HCT116 (cell line): ENCODE measurements at regions not wholly inside any gene's neighbourhood (a gene's known extent, or its start where the extent isn't known, plus 50 kb on each side); places are given as distances from the start of the nearest gene placed in this dataset.

Source experiments
- ATAC-seq: fragments of 200-7000 bp; cut with Tn5 transposase; 2 replicates; pipeline ENCODE4 v1.9.1; 2020; ENCODE audit warnings: mild to moderate bottlenecking, moderate library complexity
- BruUV-seq: library from RNA; stranded (reverse); fragments of 400-500 nt; replicated peaks from 2 replicates; lab custom pipeline; 2021; lab: Mats Ljungman, UMichigan
- CTCF ChIA-PET: fragments of 300-600 bp; sonication (Branson Sonifier 250); formaldehyde crosslinking; loops from one replicate; lab custom pipeline; 2021; ENCODE audit warnings: antibody characterized with exemption; lab: Charles Lee
- POLR2A ChIA-PET: fragments of 300-600, 350-600 bp; sonication (Branson Sonifier 250); formaldehyde crosslinking; loops from one replicate; lab custom pipeline; 2021; ENCODE audit warnings: antibody characterized with exemption; lab: Charles Lee
- RAD21 ChIA-PET, 2 experiments: fragments of 300-600 bp; sonication (Branson Sonifier 250); formaldehyde crosslinking; loops; one replicate each; lab custom pipeline; 2023; ENCODE audit warnings: low total read pairs in 2 of 2; ENCODE audit not compliant: uncharacterized antibody in 2 of 2, unreplicated experiment in 2 of 2, low non-redundant PET in 1 of 2; lab: Charles Lee
- DNase-seq: peaks from one replicate; pipeline ENCODE4 v3.0.0-alpha.2; 2010; ENCODE audit warnings: low read depth, low spot score
- H2AFZ ChIP-seq: fragments of 200-600 bp; shearing (Covaris generic), sonication (generic); 2 replicates; pipeline ENCODE4 v1.6.1; 2017; ENCODE audit warnings: low read depth, mixed run types, mixed read lengths, antibody characterized with exemption, low read length; ENCODE audit not compliant: poor library complexity, severe bottlenecking
- H3K27ac ChIP-seq: 2 replicates; pipeline ENCODE4 v1.5.1; 2012; ENCODE audit warnings: low read depth, low read length
- H3K27me3 ChIP-seq: fragments of 200-600 bp; sonication (generic); 2 replicates; pipeline ENCODE4 v1.6.1; 2016; ENCODE audit warnings: mixed run types, low read length, mixed read lengths; ENCODE audit not compliant: insufficient read depth
- H3K36me3 ChIP-seq, 2 experiments: fragments of 200-500 bp in 1 of 2; fragments of 200-600 bp in 1 of 2; sonication (Bioruptor generic) in 1 of 2; sonication (generic) in 1 of 2; 2 replicates each; pipeline versions ENCODE4 v1.5.1 to v1.6.1; 2014 to 2016; ENCODE audit warnings: low read length in 2 of 2, inconsistent platforms in 1 of 2, mixed read lengths in 1 of 2, mixed run types in 1 of 2; ENCODE audit not compliant: insufficient read depth in 2 of 2, control insufficient read depth in 1 of 2
- H3K4me1 ChIP-seq, 2 experiments: fragments of 200-600 bp in 1 of 2; sonication (generic) in 1 of 2; 2 replicates each; pipeline versions ENCODE4 v1.5.1 to v1.6.1; 2012 to 2017; ENCODE audit warnings: low read length in 2 of 2, inconsistent platforms in 1 of 2, mild to moderate bottlenecking in 1 of 2, mixed read lengths in 1 of 2, mixed run types in 1 of 2, moderate library complexity in 1 of 2; ENCODE audit not compliant: insufficient read depth in 2 of 2, control insufficient read depth in 1 of 2
- H3K4me2 ChIP-seq: fragments of 200-600 bp; sonication (generic); 2 replicates; pipeline ENCODE4 v1.6.1; 2017; ENCODE audit warnings: mixed run types, low read length, mixed read lengths
- H3K4me3 ChIP-seq, 2 experiments: fragments of 200-600 bp in 1 of 2; sonication (generic) in 1 of 2; replicated peaks in 1 of 2; 2 replicates each; pipeline ENCODE4 v1.5.1; 2011 to 2016; ENCODE audit warnings: low read length in 2 of 2, control low read depth in 1 of 2, low read depth in 1 of 2, mild to moderate bottlenecking in 1 of 2, mixed read lengths in 1 of 2, mixed run types in 1 of 2
- H3K79me2 ChIP-seq: fragments of 200-600 bp; sonication (generic); 2 replicates; pipeline ENCODE4 v1.6.1; 2017; ENCODE audit warnings: mild to moderate bottlenecking, mixed run types, low read length, moderate library complexity, mixed read lengths; ENCODE audit not compliant: insufficient read depth
- H3K9ac ChIP-seq: fragments of 200-600 bp; sonication (generic); 2 replicates; pipeline ENCODE4 v1.6.1; 2016; ENCODE audit warnings: low read length, mixed read lengths
- H3K9me2 ChIP-seq: fragments of 200-600 bp; sonication (generic), shearing (Covaris generic); 2 replicates; pipeline ENCODE4 v1.6.1; 2017; ENCODE audit warnings: mixed run types, mild to moderate bottlenecking, moderate library complexity; ENCODE audit not compliant: insufficient read depth
- H3K9me3 ChIP-seq, 2 experiments: fragments of 200-500 bp in 1 of 2; fragments of 200-600 bp in 1 of 2; sonication (Bioruptor generic) in 1 of 2; sonication (generic) in 1 of 2; 2 replicates each; pipeline ENCODE4 v1.6.1; 2014 to 2017; ENCODE audit warnings: low read length in 2 of 2, mixed read lengths in 2 of 2, inconsistent platforms in 1 of 2, low read depth in 1 of 2, mild to moderate bottlenecking in 1 of 2, mixed run types in 1 of 2, moderate library complexity in 1 of 2; ENCODE audit not compliant: control insufficient read depth in 1 of 2, insufficient read depth in 1 of 2
- H4K20me1 ChIP-seq: fragments of 200-600 bp; sonication (generic), shearing (Covaris generic); 2 replicates; pipeline ENCODE4 v1.6.1; 2017; ENCODE audit warnings: mixed run types, mild to moderate bottlenecking, moderate library complexity; ENCODE audit not compliant: insufficient read depth
- CBX3 ChIP-seq: IDR thresholded peaks from 2 replicates; pipeline ENCODE4 v1.6.1; 2012; ENCODE audit warnings: low read depth
- CEBPB ChIP-seq: IDR thresholded peaks from 2 replicates; pipeline ENCODE4 v1.6.1; 2012; ENCODE audit warnings: low read depth
- CTCF ChIP-seq, 3 experiments: fragments of 200-600 bp in 1 of 3; sonication (generic) in 1 of 3; IDR thresholded peaks in 2 of 3; conservative IDR thresholded peaks in 1 of 3; 2 replicates each; pipeline ENCODE4 v1.5.1; 2012 to 2017; ENCODE audit warnings: low read depth in 2 of 3, low read length in 2 of 3, antibody characterized with exemption in 1 of 3, borderline replicate concordance in 1 of 3, control low read depth in 1 of 3, mild to moderate bottlenecking in 1 of 3, mixed read lengths in 1 of 3, mixed run types in 1 of 3, moderate library complexity in 1 of 3; ENCODE audit not compliant: insufficient read depth in 1 of 3
- EZH2 ChIP-seq: fragments of 200-600 bp; sonication (generic); IDR thresholded peaks from 2 replicates; pipeline ENCODE4 v1.6.1; 2017; ENCODE audit warnings: antibody characterized with exemption, mixed run types
- FOSL1 ChIP-seq: IDR thresholded peaks from 2 replicates; pipeline ENCODE4 v1.6.1; 2012; ENCODE audit warnings: low read depth
- JUND ChIP-seq: IDR thresholded peaks from 2 replicates; pipeline ENCODE4 v1.6.1; 2012
- POLR2AphosphoS5 ChIP-seq: IDR thresholded peaks from 2 replicates; pipeline ENCODE4 v1.6.1; 2011; ENCODE audit warnings: mild to moderate bottlenecking, low read depth, low read length, moderate library complexity
- RAD21 ChIP-seq: IDR thresholded peaks from 2 replicates; pipeline ENCODE4 v1.6.1; 2012; ENCODE audit warnings: low read depth, mild to moderate bottlenecking
- SIN3A ChIP-seq: IDR thresholded peaks from 2 replicates; pipeline ENCODE4 v1.6.1; 2012; ENCODE audit warnings: low read depth
- SRF ChIP-seq: IDR thresholded peaks from 2 replicates; pipeline ENCODE4 v1.6.1; 2012; ENCODE audit warnings: low read depth
- TCF7L2 ChIP-seq: IDR thresholded peaks from 2 replicates; pipeline ENCODE4 v1.7.0; 2011; ENCODE audit warnings: borderline replicate concordance, inconsistent platforms; ENCODE audit not compliant: insufficient read depth, insufficient read length; ENCODE audit errors: extremely low read depth
- ZFX ChIP-seq: fragments of 450-650 bp; IDR thresholded peaks from 2 replicates; pipeline ENCODE4 v1.6.1; 2017
- ZNF274 ChIP-seq: fragments of 200-500 bp; sonication (Bioruptor generic); IDR thresholded peaks from 2 replicates; pipeline ENCODE4 v1.6.1; 2014; ENCODE audit warnings: mild to moderate bottlenecking, low read depth, low read length, inconsistent platforms
- intact Hi-C: fragments of 100-400 bp; cut with micrococcal nuclease; formaldehyde crosslinking; loops from 2 replicates; pipeline ENCODE4 v1.10.0; 2022
- TF ChIP-seq, protein P1 (sequence below): IDR thresholded peaks from 2 replicates; pipeline ENCODE4 v1.6.1; 2012

DNA sequence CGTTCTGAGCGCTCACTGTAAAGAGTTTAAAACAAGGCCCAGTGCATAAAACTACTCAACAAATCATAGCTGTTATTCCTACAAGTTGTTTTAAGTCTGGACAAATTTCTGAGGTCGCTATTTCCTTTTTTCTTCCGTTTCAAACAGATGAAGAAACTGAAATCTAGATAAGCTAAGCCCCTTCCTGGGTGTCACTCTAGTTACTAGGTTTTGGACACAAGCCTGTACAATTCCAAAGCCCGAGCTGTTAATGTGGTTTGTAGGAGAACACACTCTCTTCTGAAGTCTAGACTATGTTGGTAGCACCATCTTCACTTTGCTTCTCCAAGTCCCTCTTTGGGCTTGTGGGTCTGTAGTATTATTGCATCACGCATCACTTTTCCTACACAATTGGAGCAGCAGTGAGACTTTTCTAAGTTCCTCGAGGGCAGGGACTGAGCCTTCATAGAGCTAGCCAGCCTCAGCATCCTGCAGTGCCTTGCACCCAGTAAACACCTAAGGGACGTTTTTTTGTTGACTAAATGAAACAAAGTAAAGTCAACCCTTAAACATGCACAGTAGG is 142.6 kb upstream of the PROK2 start:
- no peak for DNase-seq
- ATAC-seq: no peak
- no peaks in the 10 kb centered on the region for H3K9me2 ChIP-seq
- ChIA-PET POLR2A (no interaction called here), RAD21 (no interaction called here), CTCF (no interaction called here)
- H3K4me1 ChIP-seq: 0 out of 4 replicates have a peak, but pooled peaks cover 0 to 3% of the 10 kb centered on the region in 2 experiments
- no peak overlapping the region for H3K27ac ChIP-seq
- H3K4me2 ChIP-seq: no peak overlapping the region
- BruUV-seq: no TSS peak
- no peaks in the 10 kb centered on the region for H3K27me3 ChIP-seq
- no peaks in the 10 kb centered on the region for H3K79me2 ChIP-seq
- no peak overlapping the region for H2AFZ ChIP-seq
- H3K36me3 ChIP-seq: no peaks in the 10 kb centered on the region
- H3K9ac ChIP-seq: no peak overlapping the region
- H4K20me1 ChIP-seq: no peaks in the 10 kb centered on the region
- H3K4me3 ChIP-seq: no peak overlapping the region
- TF ChIP-seq ZNF274 (no peak), EZH2 (no peak), FOSL1 (no peak), ZFX (no peak), CTCF (IDR thresholded peaks at IDR 0.05 in 2 of 3, conservative IDR thresholded peaks at IDR 0.05 in 1 of 3; ENCODE audit: borderline replicate concordance in 1 of 3, insufficient read depth in 1 of 3, low read depth in 2 of 3, low read length in 2 of 3) (no peak)
- H3K9me3 ChIP-seq: no peaks in the 10 kb centered on the region
- intact Hi-C loops: loop anchor here (10.0 kb wide), 1 partner anchor 213 kb away; no protein-coding TSS in a partner anchor

DNA sequence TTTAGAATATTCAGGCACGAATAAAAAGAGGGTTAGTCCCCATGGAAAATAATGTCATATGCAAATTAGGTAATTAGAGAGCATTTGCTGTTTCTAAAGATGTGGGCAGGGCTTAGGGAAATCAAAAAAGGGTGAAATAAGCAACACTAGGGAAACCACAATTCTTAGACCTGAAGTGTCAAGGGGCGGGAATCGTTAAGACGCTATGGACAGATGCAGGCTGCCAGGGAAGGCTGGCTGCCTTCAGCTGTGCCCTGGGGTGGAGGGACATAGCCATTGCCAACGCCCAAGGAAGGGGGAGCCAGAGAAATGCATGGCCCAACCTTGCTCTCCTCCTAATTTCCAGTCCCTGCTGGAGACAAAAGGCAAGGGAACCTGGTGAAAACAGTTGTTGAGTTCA is 141.7 kb upstream of the PROK2 start:
- no peaks in the 10 kb centered on the region for H3K36me3 ChIP-seq
- TF ChIP-seq FOSL1 (no peak), JUND (no peak), TCF7L2 (no peak), CBX3 (no peak), CEBPB (no peak), POLR2AphosphoS5 (no peak), SRF (no peak), SIN3A (no peak), RAD21 (no peak)
- TF ChIP-seq, protein P1, sequence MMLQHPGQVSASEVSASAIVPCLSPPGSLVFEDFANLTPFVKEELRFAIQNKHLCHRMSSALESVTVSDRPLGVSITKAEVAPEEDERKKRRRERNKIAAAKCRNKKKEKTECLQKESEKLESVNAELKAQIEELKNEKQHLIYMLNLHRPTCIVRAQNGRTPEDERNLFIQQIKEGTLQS: no peak
- ChIA-PET RAD21 (no interaction called here), CTCF (interaction anchor here (1.4 to 1.9 kb wide), 3 partner anchors 16 to 896 kb away, joined by 4 to 12 read pairs (median 5); no protein-coding TSS in a partner anchor), POLR2A (no interaction called here)
- ATAC-seq: no peak
- no peak overlapping the region for H3K4me2 ChIP-seq
- no TSS peak for BruUV-seq
- H3K4me1 ChIP-seq: 0 out of 4 replicates have a peak, but pooled peaks cover 0 to 3% of the 10 kb centered on the region in 2 experiments
- no peaks in the 10 kb centered on the region for H3K9me3 ChIP-seq
- no peak overlapping the region for H3K4me3 ChIP-seq
- H3K9me2 ChIP-seq: no peaks in the 10 kb centered on the region
- H2AFZ ChIP-seq: no peak overlapping the region
- intact Hi-C loops: loop anchor here (1.0 to 10.0 kb wide), 3 partner anchors 212 to 892 kb away; no protein-coding TSS in a partner anchor
- H3K27me3 ChIP-seq: no peaks in the 10 kb centered on the region
- H3K27ac ChIP-seq: no peak overlapping the region
- no peaks in the 10 kb centered on the region for H3K79me2 ChIP-seq
- no peak for DNase-seq
- H3K9ac ChIP-seq: no peak overlapping the region
- H4K20me1 ChIP-seq: no peaks in the 10 kb centered on the region
